ENCODE measurements at regions not wholly inside any gene's neighbourhood (a gene's known extent, or its start where the extent isn't known, plus 50 kb on each side); places are given as distances from the start of the nearest gene placed in this dataset.

GRCh38 chrX:78592030-78592429 lies 67.1 kb downstream of the RTL3 start:
- WGBS, result 85% methylated on average over 2 of the region's 2 CpGs
- H3K9ac ChIP-seq (ENCODE audit: low read depth in 1 of 2, low read length in 2 of 2), result no peak overlapping the region
- no peaks in the 10 kb centered on the region for H3K9me3 ChIP-seq (ENCODE audit: control insufficient read depth in 4 of 4, low read length in 3 of 4)
- no peaks in the 10 kb centered on the region for H3K36me3 ChIP-seq (ENCODE audit: control insufficient read depth in 4 of 4, insufficient read depth in 3 of 4, low read depth in 1 of 4, low read length in 3 of 4)
- TF ChIP-seq SP1 (IDR thresholded peaks at IDR 0.05) (no peak), MAX (IDR thresholded peaks at IDR 0.05) (no peak), ATF3 (IDR thresholded peaks at IDR 0.05) (no peak), JUND (IDR thresholded peaks at IDR 0.05) (no peak), NR2F2 (IDR thresholded peaks at IDR 0.05) (no peak), FOXA2 (IDR thresholded peaks at IDR 0.05) (no peak), FOXA1 (IDR thresholded peaks at IDR 0.05) (no peak), REST (IDR thresholded peaks at IDR 0.05) (no peak), RAD21 (IDR thresholded peaks at IDR 0.05) (no peak), YY1 (IDR thresholded peaks at IDR 0.05) (no peak), ZBTB33 (IDR thresholded peaks at IDR 0.05) (no peak), HNF4A (conservative IDR thresholded peaks at IDR 0.05) (no peak)
- H3K4me3 ChIP-seq (ENCODE audit: low read depth in 1 of 3, low read length in 3 of 3), result no peak overlapping the region
- no peaks in the 10 kb centered on the region for H3K4me1 ChIP-seq (ENCODE audit: control insufficient read depth in 4 of 4, insufficient read depth in 4 of 4, low read length in 3 of 4)
- no peak for DNase-seq (ENCODE audit: low spot score)
- H3K27me3 ChIP-seq (ENCODE audit: control insufficient read depth in 4 of 4, insufficient read depth in 4 of 4, low read length in 3 of 4), result peaks cover 0 to 3% (median under 1%) of the 10 kb centered on the region in 4 donors
- no peak overlapping the region for H3K27ac ChIP-seq (ENCODE audit: low read depth in 1 of 2, low read length in 2 of 2)

GRCh38 chrX:78574306-78574705 lies 84.8 kb downstream of the RTL3 start:
- TF ChIP-seq FOXA1 (IDR thresholded peaks at IDR 0.05) (no peak), RXRA (IDR thresholded peaks at IDR 0.05) (no peak), TAF1 (conservative IDR thresholded peaks at IDR 0.05) (no peak), ATF3 (IDR thresholded peaks at IDR 0.05) (no peak), FOXA2 (IDR thresholded peaks at IDR 0.05) (no peak), HNF4G (IDR thresholded peaks at IDR 0.05) (no peak)

More at GRCh38 chrX:78574306-78574705, 84.8 kb downstream of the RTL3 start:
- H3K36me3 ChIP-seq (ENCODE audit: control insufficient read depth in 4 of 4, insufficient read depth in 3 of 4, low read depth in 1 of 4, low read length in 3 of 4), result no peaks in the 10 kb centered on the region
- no peaks in the 10 kb centered on the region for H3K4me1 ChIP-seq (ENCODE audit: control insufficient read depth in 4 of 4, insufficient read depth in 4 of 4, low read length in 3 of 4)
- H3K27me3 ChIP-seq (ENCODE audit: control insufficient read depth in 4 of 4, insufficient read depth in 4 of 4, low read length in 3 of 4), result peaks cover 0 to 10% (median 0%) of the 10 kb centered on the region in 4 donors
- H3K9ac ChIP-seq (ENCODE audit: low read depth in 1 of 2, low read length in 2 of 2), result no peak overlapping the region
- no peak for DNase-seq (ENCODE audit: low spot score)
- H3K9me3 ChIP-seq (ENCODE audit: control insufficient read depth in 4 of 4, low read length in 3 of 4), result no peaks in the 10 kb centered on the region
- H3K4me3 ChIP-seq (ENCODE audit: low read depth in 1 of 3, low read length in 3 of 3), result no peak overlapping the region
- WGBS, result 73% methylated on average over 3 of the region's 3 CpGs
- H3K27ac ChIP-seq (ENCODE audit: low read depth in 1 of 2, low read length in 2 of 2), result no peak overlapping the region

Measured in liver (tissue), 7 donors.